ENCODE measurements at regions not wholly inside any gene's neighbourhood (a gene's known extent, or its start where the extent isn't known, plus 50 kb on each side); places are given as distances from the start of the nearest gene placed in this dataset.

DNA sequence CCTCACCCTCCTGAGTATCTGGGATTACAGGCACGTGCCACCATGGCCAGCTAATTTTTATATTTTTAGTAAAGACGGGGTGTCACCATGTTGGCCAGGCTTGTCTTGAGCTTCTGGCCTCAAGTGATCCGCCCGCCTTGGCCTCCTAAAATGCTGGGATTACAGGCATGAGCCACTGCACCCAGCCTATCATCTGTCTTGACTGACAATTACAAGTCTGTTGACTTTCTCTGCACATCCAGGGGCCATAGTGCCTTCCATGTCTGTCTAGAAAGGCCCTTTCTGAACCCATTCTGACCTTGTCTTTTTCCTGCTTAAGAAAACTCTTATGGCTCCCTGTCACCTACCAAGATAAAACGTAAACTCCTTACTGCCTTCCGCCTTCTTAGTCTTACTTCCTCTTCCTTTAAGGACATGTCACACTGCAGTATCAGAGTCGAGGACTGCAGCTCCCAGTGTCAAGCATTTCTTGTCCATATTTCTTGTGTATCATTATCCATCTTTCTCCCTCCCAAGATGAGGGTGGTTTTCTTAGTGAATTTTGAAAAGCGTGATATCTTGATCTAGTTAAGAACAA, 49.9 kb upstream of the SHB start:
- no peak for DNase-seq
